Fibroblast of pulmonary artery (primary cell): ENCODE measurements at regions not wholly inside any gene's neighbourhood (a gene's known extent, or its start where the extent isn't known, plus 50 kb on each side); places are given as distances from the start of the nearest gene placed in this dataset.

ENCODE experiments used
- DNase-seq: peaks from one replicate; pipeline ENCODE4 v3.0.0-alpha.2; 2010; ENCODE audit warnings: low read depth
- H3K4me3 ChIP-seq: replicated peaks from 2 replicates; pipeline ENCODE4 v1.5.1; 2011; ENCODE audit warnings: low read depth, mild to moderate bottlenecking, control low read depth, low read length, moderate library complexity
- TF ChIP-seq, protein P1 (sequence below): IDR thresholded peaks from 2 replicates; pipeline ENCODE4 v1.5.1; 2011; ENCODE audit warnings: mild to moderate bottlenecking, control low read depth, low read length, inconsistent platforms; ENCODE audit errors: missing control alignments

DNA sequence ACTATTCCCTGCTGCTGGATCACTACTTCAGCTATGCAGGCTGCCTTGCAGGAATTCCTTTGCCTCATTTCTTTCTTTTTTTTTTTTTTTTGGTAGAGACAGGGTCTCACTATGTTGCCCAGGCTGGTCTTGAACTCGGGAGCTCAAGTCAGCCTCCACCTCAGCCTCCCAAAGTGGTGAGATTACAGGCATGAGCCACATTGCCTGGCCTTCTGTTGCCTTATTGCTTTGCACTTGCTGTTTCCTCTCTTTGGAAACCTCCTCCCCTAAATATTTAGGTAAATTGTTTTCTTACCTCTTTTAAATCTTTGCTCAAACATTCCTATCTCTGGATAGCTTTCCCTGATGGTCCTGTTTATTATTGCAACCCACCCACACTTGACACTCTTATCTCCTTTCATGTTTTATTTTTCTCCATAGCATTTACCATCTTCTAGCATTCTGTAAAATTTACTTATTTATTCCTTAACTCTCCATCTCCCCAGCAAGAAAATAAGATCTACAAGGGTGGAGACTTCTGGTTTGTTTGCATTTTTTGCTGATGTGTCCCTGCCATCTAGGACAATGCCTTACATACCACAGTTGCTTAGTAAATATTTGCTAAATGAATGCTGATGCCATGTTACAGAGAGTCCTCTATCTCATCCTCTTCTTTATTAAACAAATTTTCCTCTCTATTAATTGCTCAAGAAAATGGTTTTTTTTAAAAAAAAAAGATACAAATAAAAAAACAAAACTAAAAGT, 134.8 kb downstream of the P2RY1 start:
- DNase-seq: peak; percentile 64
- TF ChIP-seq, protein P1, sequence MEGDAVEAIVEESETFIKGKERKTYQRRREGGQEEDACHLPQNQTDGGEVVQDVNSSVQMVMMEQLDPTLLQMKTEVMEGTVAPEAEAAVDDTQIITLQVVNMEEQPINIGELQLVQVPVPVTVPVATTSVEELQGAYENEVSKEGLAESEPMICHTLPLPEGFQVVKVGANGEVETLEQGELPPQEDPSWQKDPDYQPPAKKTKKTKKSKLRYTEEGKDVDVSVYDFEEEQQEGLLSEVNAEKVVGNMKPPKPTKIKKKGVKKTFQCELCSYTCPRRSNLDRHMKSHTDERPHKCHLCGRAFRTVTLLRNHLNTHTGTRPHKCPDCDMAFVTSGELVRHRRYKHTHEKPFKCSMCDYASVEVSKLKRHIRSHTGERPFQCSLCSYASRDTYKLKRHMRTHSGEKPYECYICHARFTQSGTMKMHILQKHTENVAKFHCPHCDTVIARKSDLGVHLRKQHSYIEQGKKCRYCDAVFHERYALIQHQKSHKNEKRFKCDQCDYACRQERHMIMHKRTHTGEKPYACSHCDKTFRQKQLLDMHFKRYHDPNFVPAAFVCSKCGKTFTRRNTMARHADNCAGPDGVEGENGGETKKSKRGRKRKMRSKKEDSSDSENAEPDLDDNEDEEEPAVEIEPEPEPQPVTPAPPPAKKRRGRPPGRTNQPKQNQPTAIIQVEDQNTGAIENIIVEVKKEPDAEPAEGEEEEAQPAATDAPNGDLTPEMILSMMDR: no peak
- no peak overlapping the region for H3K4me3 ChIP-seq

DNA sequence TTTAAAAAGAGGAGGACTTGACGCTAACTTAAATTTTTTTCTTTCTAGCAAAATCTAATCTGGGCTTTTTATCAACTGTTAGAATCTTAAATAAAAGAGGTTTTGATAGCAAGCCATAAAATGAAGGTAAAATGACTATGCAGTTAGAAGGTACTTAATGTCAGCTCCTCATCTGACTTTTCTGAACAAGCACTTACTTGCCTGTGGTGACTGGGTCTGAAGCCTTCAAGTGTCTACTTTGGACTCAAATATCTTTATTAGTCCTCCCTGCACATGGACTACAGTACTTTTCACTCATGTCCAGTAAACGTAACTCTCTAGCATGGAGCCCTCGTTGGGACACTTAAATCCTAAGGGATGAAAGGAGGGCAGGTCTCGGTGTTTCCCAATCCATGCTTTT, 135.9 kb downstream of the P2RY1 start:
- TF ChIP-seq, protein P1: no peak
- no peak overlapping the region for H3K4me3 ChIP-seq
- DNase-seq: no peak

GRCh38 chr3:152971880-152972279, 136.9 kb downstream of the P2RY1 start:
- TF ChIP-seq, protein P1: no peak
- DNase-seq: no peak

GRCh38 chr3:152973575-152973974, 138.6 kb downstream of the P2RY1 start:
- H3K4me3 ChIP-seq: no peak overlapping the region
- TF ChIP-seq, protein P1: no peak
- no peak for DNase-seq

More at GRCh38 chr3:152971880-152972279, 136.9 kb downstream of the P2RY1 start:
- no peak overlapping the region for H3K4me3 ChIP-seq

DNA sequence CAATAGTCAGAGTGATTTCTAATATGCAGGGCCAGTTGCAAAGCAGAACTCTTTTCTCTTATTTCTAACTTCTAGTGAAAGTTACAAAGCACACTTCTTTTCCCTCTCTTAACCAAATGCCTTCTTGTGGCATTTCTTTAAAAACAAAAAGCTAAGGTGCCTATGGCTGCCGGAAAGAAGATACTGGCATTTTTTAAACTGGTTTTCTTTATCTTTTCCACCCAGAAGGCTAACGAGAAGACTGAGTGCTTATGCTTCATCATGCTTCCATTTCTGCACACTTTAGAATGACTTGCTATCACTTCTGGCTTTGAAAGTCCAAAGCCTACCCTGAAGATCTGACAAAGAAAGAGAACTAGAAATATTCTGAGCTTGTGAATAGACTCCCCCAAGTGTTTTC, 141.3 kb downstream of the P2RY1 start:
- TF ChIP-seq, protein P1: no peak
- H3K4me3 ChIP-seq: no peak overlapping the region
- DNase-seq: no peak

- TF ChIP-seq, protein P1: no peak
- no peak overlapping the region for H3K4me3 ChIP-seq
- no peak for DNase-seq
Observed at GRCh38 chr3:152977366-152977765, 142.4 kb downstream of the P2RY1 start.

DNA sequence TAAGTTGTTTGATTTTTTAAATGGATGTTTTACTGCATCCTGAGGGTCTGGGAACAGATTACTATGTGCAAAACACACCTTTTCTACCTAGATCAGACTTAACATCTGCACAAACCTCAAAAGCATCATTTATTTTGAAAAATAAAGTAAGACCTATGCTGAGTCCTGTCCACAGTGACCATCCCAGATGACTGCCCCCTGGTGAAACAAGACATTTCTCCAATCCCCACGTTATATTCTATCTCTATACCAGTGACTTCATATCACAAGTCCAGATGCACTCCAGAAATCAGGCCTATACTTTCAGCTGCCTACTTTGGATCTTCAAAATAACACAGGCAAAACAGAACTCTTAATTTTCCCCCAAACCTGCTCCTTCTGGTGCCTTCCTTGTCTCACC, 143.2 kb downstream of the P2RY1 start:
- TF ChIP-seq, protein P1: peak; percentile 1
- DNase-seq: no peak

More for the DNA sequence above, 143.2 kb downstream of the P2RY1 start:
- H3K4me3 ChIP-seq: no peak overlapping the region
